Stomach (tissue), 8 donors: ENCODE measurements at regions not wholly inside any gene's neighbourhood (a gene's known extent, or its start where the extent isn't known, plus 50 kb on each side); places are given as distances from the start of the nearest gene placed in this dataset.
"Not testable (repeated sequence)": the region's sequence is repeated elsewhere in the genome, so short reads cannot be mapped to it uniquely, and the experiment has no call there.

ENCODE experiments used
- DNase-seq, 2 donors: peaks; one replicate each; pipeline versions ENCODE4 v3.0.0 to v3.0.0-alpha.2; 2013 to 2019
- H3K27ac ChIP-seq, 5 donors: fragments of 200-600 bp in 4 of 5; sonication (generic) in 4 of 5; one replicate each; pipeline ENCODE4 v1.5.1; 2013 to 2019; ENCODE audit warnings: mild to moderate bottlenecking in 1 of 5, moderate library complexity in 1 of 5
- H3K27me3 ChIP-seq, 3 donors: fragments of 200-600 bp; sonication (generic); one replicate each; pipeline ENCODE4 v1.5.1; 2017 to 2019; ENCODE audit warnings: mixed run types in 1 of 3
- H3K36me3 ChIP-seq, 4 donors: fragments of 200-600 bp; sonication (generic); 1 replicate in 3 of 4; 2 replicates in 1 of 4; pipeline ENCODE4 v1.5.1; 2016 to 2019
- H3K4me1 ChIP-seq, 4 donors: fragments of 200-600 bp; sonication (generic); one replicate each; pipeline ENCODE4 v1.5.1; 2016 to 2019
- H3K4me3 ChIP-seq, 4 donors: fragments of 200-600 bp; sonication (generic) in 3 of 4; one replicate each; pipeline ENCODE4 v1.5.1; 2016 to 2019; ENCODE audit warnings: mild to moderate bottlenecking in 1 of 4
- H3K9me3 ChIP-seq, 4 donors: fragments of 200-600 bp; sonication (generic); one replicate each; pipeline ENCODE4 v1.5.1; 2016 to 2019
- WGBS, 5 donors: extraction: QIAGEN DNeasy Blood & Tissue Kit in 3 of 5; methylation state at CpG; one replicate each; pipeline versions ENCODE4 v1.1.5 to v1.1.7; 2013 to 2018; 5-methylcytosine and 5-hydroxymethylcytosine counted together
- intact Hi-C: fragments of 100-400 bp; cut with DNase I; formaldehyde crosslinking; loops from one replicate; pipeline ENCODE4 v1.15.1; 2023; ENCODE audit warnings: low total_unique reads
- donor health status: healthy with polysubstance abuse.
- donor health status: Bipolar disorder and iron deficiency.
- donor health status: healthy.

GRCh38 chr5:70307064-70307463, 108.1 kb upstream of the GTF2H2C_2 start:
- H3K36me3 ChIP-seq, H3K27me3 ChIP-seq, H3K4me3 ChIP-seq, H3K4me1 ChIP-seq, intact Hi-C loops, H3K9me3 ChIP-seq, H3K27ac ChIP-seq: not testable (repeated sequence)
- DNase-seq: peak in 1 of 2 donors; percentile 7
- 56 to 79% (median 59%) methylated on average over 2 to 4 of the region's 5 CpGs for WGBS, 5 donors
